ENCODE measurements at regions not wholly inside any gene's neighbourhood (a gene's known extent, or its start where the extent isn't known, plus 50 kb on each side); places are given as distances from the start of the nearest gene placed in this dataset.
"Not testable (repeated sequence)": the region's sequence is repeated elsewhere in the genome, so short reads cannot be mapped to it uniquely, and the experiment has no call there.

DNA sequence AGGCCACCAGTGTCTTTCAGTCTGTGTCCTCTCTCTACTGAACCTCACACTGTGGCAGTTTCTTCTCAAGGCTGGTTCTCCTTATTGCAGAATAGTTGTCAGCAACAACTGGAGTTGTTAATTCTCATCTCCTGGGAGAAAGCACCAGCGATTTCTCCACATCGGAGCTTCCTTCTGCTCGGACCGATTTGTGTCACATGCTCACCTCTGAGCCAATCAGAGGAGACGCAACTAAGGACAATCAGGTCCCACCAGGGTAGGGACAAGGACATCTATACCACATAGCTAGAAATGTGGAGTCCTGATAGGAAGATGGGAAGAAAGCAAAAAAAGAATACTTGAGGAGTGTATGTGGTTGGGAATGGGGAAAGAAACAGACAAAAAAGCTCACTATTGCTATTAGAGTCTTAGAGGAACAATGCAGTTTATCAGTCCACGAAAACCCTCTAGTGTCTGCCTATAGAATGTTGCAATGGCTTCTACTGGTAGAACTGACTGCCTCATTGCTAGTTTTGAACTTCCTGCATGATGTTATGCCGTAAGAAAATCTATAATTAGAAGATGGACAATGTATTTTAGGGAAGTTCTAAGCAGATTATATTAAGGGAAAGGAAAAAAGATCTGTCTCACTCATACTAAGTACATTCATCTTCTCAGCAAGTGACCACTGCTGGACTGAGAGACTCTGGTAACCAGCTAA lies 169.7 kb downstream of the CDCA7 start:
- intact Hi-C loops (cut with micrococcal nuclease): no loop called here
- no peak overlapping the region for H3K27ac ChIP-seq (replicated peaks)

DNA sequence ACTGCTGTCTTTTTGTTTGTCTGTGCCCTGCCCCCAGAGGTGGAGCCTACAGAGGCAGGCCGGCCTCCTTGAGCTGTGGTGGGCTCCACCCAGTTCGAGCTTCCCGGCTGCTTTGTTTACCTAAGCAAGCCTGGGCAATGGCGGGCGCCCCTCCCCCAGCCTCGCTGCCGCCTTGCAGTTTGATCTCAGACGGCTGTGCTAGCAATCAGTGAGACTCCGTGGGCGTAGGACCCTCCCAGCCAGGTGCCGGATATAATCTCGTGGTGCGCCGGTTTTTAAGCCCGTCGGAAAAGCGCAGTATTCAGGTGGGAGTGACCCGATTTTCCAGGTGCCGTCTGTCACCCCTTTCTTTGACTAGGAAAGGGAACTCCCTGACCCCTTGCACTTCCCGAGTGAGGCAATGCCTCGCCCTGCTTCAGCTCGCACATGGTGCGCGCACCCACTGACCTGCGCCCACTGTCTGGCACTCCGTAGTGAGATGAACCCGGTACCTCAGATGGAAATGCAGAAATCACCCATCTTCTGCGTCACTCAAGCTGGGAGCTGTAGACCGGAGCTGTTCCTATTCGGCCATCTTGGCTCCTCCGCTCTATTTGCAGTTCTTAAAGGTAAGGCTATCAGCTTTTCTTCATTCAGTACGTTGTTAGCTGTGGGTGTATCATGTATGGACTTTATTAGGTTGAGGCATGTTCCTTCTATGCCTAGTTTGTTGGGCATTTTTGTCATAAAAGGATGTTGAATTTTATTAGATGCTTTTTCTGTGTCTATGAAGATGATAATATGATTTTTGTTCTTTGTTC lies 178.3 kb downstream of the CDCA7 start:
- H3K9me3 ChIP-seq (replicated peaks); H3K4me1 ChIP-seq; DNase-seq; H3K36me3 ChIP-seq; H3K4me3 ChIP-seq; H3K27ac ChIP-seq (replicated peaks); intact Hi-C loops (cut with micrococcal nuclease): not testable (repeated sequence)
- peaks cover 25% of the 10 kb centered on the region for H3K27me3 ChIP-seq (ENCODE audit: low read depth)

More for the DNA sequence above, 169.7 kb downstream of the CDCA7 start:
- TF ChIP-seq, protein P1, sequence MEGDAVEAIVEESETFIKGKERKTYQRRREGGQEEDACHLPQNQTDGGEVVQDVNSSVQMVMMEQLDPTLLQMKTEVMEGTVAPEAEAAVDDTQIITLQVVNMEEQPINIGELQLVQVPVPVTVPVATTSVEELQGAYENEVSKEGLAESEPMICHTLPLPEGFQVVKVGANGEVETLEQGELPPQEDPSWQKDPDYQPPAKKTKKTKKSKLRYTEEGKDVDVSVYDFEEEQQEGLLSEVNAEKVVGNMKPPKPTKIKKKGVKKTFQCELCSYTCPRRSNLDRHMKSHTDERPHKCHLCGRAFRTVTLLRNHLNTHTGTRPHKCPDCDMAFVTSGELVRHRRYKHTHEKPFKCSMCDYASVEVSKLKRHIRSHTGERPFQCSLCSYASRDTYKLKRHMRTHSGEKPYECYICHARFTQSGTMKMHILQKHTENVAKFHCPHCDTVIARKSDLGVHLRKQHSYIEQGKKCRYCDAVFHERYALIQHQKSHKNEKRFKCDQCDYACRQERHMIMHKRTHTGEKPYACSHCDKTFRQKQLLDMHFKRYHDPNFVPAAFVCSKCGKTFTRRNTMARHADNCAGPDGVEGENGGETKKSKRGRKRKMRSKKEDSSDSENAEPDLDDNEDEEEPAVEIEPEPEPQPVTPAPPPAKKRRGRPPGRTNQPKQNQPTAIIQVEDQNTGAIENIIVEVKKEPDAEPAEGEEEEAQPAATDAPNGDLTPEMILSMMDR (IDR thresholded peaks at IDR 0.05; ENCODE audit: borderline replicate concordance): no peak
- Histone ChIP-seq H3K36me3 (no peaks in the 10 kb centered on the region), H3K4me1 (peaks cover 7% of the 10 kb centered on the region), H3K9me3 (replicated peaks) (peaks cover 10% of the 10 kb centered on the region), H3K27me3 (ENCODE audit: low read depth) (peaks cover 17% of the 10 kb centered on the region), H3K4me3 (no peak overlapping the region)
- no peak for DNase-seq

DNA sequence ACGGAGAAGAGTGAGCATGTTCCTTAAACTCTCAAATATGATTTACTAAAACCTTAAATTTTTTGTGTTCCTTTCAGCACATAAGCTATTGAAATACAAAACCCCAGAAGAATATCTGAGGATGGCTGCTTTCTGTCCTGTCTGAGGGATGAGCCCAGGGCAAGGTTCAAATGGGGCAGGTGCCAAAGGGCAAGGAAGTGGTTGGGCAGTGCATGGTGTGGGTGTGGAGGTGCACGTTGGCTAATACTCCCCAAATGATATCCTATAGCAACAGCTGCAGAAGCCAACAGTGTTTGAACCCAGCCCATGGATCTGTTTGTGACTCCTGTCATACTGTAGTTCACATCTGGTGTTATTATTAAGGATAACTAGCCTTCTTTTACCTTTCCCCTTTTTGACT lies 183.0 kb downstream of the CDCA7 start:
- TF ChIP-seq, protein P1 (IDR thresholded peaks at IDR 0.05; ENCODE audit: borderline replicate concordance): no peak
- DNase-seq: no peak
- intact Hi-C loops (cut with micrococcal nuclease): no loop called here
- Histone ChIP-seq H3K9me3 (replicated peaks) (no peaks in the 10 kb centered on the region), H3K4me3 (no peak overlapping the region), H3K4me1 (no peaks in the 10 kb centered on the region), H3K27me3 (ENCODE audit: low read depth) (peaks cover 28% of the 10 kb centered on the region), H3K27ac (replicated peaks) (no peak overlapping the region), H3K36me3 (no peaks in the 10 kb centered on the region)

GRCh38 chr2:173539615-173540014 lies 184.9 kb downstream of the CDCA7 start:
- Histone ChIP-seq H3K27me3 (ENCODE audit: low read depth) (peaks cover 24% of the 10 kb centered on the region), H3K27ac (replicated peaks) (no peak overlapping the region), H3K36me3 (no peaks in the 10 kb centered on the region), H3K4me1 (no peaks in the 10 kb centered on the region), H3K4me3 (no peak overlapping the region), H3K9me3 (replicated peaks) (no peaks in the 10 kb centered on the region)
- DNase-seq: no peak
- intact Hi-C loops (cut with micrococcal nuclease): no loop called here
- TF ChIP-seq, protein P1 (IDR thresholded peaks at IDR 0.05; ENCODE audit: borderline replicate concordance): no peak

GRCh38 chr2:173544641-173545363 lies 190.1 kb downstream of the CDCA7 start:
- Histone ChIP-seq H3K27me3 (ENCODE audit: low read depth) (no peaks in the 10 kb centered on the region), H3K27ac (replicated peaks) (no peak overlapping the region), H3K36me3 (no peaks in the 10 kb centered on the region), H3K9me3 (replicated peaks) (no peaks in the 10 kb centered on the region), H3K4me1 (no peaks in the 10 kb centered on the region), H3K4me3 (no peak overlapping the region)
- TF ChIP-seq, protein P1 (IDR thresholded peaks at IDR 0.05; ENCODE audit: borderline replicate concordance): no peak
- intact Hi-C loops (cut with micrococcal nuclease): no loop called here
- no peak for DNase-seq
